ENCODE measurements at regions not wholly inside any gene's neighbourhood (a gene's known extent, or its start where the extent isn't known, plus 50 kb on each side); places are given as distances from the start of the nearest gene placed in this dataset.
"Not testable (repeated sequence)": the region's sequence is repeated elsewhere in the genome, so short reads cannot be mapped to it uniquely, and the experiment has no call there.

DNA sequence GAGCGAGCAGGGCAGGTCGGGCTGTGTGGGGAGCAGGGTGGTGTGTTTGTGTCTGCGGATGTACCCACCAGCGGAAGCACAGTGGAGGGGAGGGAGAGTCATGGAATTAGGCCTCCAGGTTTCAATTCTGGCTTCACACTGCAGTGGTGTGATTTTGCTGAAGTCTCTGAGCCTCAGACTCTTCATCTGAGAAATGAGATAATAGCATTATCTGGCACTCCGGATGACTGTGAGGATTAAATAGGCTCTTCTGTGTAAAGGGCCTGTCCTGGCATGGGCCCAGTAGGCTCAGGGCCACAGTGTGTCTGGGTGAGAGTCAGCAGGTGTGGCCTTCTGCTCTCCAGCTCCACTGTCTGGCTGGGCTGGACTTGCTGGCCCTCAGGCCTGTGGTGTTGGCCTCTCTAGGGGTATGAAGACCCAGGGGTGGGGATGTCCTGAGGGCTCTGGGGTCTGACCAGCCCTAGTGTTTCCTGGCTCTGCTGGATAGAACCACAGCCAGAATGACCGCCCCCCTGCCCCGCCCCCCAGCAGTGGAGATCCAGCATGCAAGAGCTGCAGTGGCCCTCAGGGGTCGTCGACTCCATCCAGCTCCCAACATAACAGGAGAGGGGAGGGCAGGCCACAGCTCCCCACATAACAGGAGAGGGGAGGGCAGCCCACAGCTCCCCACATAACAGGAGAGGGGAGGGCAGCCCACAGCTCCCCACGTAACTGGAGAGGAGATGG lies 178.6 kb downstream of the RPS24 start:
- DNase-seq, result peak; percentile 67

DNA sequence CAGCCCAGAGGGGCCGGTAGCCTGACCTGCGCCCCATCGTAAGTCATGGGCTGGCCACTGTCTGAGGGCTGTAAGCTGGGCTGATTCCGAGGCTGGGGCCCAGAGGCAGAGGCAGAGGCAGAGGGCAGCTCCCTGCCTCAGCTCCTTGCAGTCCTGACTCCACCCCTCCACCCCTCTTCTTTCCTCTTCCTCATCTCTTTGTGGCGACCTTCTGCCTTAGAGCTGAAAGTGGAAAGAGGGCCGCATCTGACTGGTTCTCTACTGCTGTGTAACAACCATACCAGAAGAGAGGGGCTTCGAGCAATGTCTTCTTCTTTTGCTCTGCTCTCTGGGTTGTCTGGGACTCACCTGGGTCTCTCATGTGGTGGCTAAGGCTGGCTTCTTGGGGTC lies 179.1 kb downstream of the RPS24 start:
- DNase-seq, result no peak

DNA sequence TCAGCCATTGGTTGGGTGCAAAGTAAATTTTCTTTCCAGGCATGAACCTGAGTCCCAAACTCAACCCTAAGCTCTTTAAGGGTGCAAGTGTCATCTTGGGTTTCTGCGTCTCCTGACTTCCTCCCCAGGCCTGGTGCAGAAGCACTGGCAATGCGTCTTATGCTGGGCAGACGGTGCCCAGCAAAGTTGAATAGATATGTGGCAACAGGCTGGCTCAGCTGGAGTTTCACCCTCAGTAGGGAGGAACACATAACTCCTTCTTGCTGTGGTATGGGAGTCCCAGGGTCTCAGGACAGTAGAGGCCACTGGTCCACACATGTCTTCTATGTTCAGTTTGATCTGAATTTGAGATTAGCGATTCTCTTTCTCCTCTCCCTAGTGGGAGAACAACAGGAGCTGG lies 181.3 kb downstream of the RPS24 start:
- DNase-seq, result no peak

DNA sequence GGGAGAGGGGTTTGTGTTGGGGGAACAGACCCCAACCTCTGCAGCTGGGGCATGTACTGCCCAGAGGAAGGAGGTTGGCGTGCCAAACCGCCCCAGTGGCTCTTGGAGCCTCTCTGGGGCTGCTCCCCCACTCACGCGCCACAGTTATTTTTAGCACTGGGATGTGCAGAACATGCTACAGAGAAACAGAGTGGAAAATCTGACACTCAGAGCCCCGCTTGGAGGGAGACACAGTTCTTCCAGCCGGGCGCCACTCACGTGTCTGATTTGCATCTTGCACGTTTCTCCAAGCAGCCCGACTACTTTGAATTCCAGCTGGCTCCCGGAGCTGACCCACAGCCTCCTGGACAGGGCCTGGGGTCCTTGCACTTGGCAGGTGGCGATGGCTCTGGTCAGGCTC lies 182.0 kb downstream of the RPS24 start:
- no peak for DNase-seq

DNA sequence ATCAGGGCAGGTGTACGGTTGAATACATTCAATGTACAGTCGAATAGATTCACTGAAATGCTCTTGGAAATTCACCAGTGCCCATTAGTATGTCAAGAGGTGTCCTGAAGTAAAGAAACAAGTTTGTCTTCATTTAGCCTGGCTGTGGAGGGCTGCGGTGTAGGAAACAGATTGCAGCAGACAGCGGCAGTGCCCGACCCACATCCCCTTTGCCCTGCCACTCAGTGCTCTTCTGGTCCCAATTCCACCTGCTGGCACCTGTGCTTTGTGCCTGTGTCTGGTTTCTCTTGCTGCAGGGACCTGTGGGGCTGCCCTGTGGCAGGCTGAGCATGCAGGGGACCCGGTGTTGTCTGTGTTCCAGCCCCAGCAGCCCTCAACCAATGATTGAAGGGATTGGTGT lies 183.7 kb downstream of the RPS24 start:
- no peak for DNase-seq

DNA sequence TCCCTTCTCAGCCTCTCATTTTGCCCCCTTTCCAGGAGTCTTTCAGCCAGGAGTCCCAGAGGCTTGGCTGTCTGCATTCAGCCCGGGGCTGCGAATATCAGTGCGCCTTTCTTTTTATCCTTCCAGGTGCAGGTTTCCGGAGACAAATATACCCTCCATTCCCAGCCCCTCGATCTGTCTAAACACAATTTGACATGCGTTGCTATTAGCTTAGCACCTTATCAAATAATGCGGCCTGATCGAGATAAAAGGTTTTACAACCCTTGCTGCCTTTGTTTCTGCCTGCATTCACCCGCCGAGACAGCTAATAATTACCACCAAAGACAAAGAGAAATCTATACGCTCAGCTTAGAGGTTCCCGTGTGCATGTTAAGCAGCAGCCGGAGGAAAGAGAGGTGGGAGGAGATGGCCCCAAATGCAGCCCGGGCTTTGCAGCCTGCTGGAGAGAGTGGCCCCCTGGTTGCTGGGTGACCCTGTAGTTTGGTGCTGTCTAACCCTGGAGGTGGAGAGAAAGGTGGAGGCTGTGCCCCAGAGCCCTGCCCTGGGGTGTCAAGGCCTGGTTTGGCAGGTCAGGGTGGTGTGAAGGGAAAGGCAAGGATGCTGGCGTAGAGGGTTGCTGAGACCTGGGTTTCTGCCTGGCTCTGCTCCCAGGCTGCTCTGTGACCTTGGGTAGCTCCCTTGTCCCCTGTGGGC lies 185.3 kb downstream of the RPS24 start:
- DNase-seq, result peak; percentile 73

DNA sequence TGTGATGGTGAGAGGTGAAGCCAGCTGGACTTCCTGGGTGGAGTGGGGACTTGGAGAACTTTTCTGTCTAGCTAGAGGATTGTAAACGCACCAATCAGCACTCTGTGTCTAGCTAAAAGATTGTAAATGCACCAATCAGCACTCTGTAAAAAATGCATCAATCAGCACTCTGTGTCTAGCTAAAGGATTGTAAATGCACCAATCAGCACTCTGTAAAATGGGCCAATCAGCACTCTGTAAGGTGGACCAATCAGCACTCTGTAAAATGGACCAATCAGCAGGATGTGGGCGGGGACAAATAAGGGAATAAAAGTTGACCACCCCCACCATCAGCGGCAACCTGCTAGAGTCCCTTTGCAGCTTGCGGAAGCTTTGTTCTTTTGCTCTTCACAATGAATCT lies 185.9 kb downstream of the RPS24 start:
- DNase-seq, result not testable (repeated sequence)

DNA sequence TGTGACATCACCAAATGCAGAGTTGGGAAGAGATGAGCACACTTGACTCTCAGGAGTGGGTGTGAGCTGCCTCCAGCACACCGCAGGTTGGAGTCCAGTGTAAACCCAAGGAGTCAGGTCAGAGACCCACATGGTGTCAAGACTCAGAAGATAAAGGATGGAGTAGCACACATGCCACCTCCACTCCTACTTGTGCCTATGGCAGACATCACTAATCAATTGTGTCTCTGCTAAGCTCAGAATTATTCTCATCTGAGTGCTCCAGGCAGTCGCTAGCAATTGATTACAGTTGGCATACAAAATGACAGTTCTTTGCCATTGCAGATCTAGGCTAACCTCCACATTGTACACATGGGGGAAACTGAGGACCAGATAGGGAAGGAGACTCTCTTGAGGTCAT lies 187.1 kb downstream of the RPS24 start:
- no peak for DNase-seq

DNA sequence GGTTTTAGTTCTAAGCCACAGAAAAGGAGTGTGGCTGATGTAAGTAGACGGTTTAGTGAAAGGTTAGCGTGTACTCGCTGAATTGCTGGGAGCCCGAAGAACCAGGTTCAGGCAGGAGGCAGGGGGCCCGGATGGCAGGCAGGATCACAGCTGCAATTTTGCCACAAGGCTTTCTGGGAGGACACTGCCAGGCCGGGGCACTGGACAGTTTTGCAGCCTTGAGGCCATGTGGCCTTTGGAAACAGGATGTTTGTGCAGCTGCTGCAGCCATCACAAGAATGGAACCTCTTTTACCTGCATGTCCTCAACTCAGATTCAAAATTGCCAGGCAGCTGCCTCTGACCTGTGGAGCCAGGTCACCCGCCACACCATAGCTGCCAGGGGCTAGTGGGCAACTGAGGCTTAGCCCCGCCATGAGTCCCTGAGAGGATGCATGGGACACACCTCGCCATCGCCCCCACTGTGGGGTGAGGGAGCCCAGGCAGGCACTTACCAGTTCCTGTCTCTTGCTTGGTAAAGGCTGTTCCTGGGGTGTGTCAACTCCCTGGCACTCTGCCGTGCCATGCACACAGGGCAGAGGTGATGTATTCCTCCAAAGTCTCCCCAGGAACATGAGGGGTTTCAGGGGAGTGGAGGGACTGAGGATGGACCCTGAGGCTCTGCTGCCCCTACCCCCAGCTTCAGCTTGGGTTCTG lies 188.6 kb downstream of the RPS24 start:
- DNase-seq, result no peak

DNA sequence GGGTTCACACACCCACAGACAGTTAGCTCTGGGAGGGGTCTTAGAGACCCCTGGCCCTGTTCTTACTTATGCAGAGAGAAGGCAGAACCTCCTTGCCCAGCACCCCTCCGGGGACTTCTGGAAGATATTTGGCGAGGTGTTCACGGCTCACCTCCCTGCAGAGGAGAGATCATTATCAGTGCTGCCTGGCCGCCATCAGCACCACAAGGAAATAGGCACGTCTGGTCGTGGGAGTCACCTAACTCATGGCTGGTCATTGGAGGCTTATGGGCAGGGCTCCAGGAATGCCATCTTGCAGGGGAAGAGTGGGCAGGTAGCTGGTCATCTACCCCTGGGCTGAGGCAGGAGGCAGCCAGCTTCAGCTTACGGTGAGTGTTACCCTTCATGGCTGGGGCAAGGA lies 189.4 kb downstream of the RPS24 start:
- no peak for DNase-seq

DNA sequence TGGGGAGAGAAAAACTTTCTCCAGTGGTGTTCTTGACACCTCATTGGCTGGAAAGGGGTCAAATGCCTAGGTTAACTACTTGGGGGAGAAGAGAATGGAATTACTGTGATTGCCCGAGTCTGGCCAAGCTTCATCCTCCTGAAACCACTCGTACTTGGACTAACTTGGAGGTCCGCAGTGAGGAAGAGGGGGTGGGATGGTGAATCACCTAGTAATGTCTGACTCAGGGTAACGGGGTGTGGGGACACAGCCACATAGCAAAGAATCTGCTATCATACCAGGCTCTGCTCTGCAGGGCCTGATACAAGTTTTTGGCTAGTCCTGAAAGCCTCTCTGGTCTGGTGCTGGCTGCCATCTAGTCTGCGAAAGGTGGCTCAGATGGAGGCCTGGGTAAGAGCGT lies 190.9 kb downstream of the RPS24 start:
- DNase-seq, result no peak

DNA sequence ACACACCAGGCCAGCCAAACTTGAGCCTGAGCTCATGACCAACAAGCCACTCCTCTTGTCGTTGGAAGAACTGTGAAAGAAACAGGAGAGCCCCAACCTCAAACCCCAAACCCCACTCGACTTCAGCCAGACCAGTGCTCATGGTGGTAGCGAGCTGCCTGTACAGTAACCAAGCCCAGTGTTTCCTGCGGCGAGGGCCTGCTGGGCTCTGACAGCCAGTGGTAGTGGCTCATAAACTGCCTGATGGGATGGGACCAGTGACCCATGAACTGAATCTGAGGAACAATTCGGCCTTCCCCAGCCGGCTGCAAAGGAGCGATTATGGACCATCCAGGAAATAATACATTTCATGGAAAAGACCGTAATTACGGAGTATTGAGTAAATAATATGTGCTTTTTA lies 191.9 kb downstream of the RPS24 start:
- no peak for DNase-seq

DNA sequence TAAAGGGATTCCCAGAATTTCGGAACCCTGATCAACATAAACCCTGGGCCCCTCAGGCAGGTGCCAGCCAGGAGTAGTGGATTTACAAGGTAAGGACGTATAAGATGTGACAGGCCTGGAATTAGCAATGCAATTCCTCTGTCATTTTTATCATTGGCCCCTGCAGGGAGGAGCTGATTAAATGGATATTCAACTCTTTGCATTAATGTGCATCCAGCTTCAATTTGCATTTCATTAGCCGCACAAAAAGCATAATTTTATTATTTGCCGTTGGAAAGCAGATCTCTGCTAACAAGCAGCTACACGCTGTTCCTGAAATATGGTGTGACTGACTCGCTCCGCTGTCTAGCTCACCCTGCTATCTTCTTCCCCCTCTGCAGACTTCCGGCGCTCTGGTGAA lies 195.8 kb downstream of the RPS24 start:
- DNase-seq, result no peak

DNA sequence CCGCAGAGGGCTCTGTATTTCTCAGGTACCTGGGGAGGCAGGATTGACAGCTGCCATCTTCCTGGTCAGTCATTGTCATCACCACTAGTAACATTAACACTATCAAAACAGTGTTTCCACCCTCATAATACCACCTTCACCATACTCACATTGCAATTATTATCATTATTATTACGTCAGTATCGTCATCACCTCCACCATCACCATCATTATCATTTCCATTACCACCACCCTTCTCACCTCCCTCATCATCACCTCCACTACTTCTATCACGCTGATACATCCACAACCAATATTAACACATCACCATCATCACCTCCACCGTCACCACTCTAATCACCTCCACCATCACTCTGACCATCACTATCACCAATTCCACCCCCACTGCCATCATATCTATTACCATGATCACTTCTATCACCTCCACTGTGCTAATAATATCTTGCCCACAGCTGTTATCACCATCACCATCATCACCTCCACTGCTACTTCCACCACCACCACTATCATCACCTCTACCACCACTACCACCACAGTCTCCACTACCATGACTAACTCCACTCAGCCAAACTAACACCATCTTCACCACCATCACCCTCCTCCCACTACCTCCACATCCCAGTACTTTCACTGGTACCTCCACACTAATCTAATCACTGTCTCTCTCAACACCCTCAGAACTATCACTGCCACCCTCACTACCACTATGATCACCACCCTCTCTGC lies 196.4 kb downstream of the RPS24 start:
- DNase-seq, result no peak

DNA sequence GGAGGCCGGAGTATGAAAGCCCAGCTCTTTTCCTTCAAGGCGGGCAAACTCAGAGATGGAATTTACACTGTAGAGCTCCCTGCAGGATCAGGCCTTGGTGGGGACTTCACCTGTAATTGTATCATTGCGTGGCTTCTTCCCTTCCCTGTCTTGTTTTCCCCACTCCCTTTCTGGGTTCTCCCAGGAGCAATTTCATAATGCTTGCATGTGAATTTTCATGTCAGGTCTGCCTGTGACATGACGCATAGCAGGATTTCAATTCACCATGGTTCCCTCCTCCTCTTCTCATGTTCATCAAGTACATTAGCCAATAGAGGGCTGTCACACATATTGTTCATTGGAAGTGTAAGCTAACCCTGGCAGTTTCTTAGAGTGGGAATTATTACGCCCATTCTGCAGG lies 197.7 kb downstream of the RPS24 start:
- DNase-seq, result no peak

DNA sequence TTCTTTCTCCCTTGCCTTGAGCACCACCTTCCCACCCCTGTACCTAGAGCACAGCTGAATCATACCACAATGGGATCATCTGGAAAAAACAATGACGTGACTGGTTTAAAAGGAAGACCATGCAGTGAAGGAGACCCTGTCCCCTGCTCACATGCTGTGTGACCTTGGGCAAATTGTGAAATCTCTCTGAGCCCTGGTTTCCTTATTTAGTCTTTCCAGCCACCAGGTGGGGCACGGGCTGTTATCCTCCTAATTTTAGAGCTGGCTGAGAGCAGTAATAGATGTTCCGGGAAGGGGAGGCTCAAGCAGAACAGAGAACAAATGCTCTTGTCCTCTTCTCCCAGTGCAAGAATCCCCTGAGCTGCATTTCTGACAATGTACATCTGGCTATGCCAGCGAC lies 198.3 kb downstream of the RPS24 start:
- no peak for DNase-seq

DNA sequence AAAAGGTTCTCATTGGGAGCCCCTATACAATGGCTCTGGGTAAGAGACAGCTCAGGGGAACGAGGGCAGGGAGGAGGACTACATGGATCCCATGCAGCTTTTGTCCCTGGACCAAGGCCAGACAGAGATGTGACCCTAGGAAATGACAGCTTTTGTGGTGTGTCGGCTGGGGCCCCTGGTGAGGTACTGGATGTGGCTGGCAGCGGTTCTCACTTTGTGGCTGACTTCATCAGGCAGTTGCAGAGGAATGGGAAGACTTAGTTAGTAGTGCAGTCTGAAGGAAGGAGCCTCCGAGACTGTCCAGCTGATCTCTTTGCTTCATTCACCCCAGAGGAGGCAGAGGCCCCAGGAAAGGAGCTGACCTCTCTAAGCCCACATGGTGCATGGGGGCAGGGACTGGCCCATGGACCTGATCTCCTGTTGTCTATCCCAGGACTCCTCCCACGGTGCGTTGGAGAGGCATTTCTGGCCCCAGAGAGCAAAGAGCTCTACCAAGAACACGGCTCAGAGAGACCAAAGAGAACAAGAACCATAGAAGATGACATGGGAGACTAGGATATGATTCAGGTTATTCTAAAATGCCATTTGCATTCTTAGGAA lies 202.9 kb downstream of the RPS24 start:
- no peak for DNase-seq

DNA sequence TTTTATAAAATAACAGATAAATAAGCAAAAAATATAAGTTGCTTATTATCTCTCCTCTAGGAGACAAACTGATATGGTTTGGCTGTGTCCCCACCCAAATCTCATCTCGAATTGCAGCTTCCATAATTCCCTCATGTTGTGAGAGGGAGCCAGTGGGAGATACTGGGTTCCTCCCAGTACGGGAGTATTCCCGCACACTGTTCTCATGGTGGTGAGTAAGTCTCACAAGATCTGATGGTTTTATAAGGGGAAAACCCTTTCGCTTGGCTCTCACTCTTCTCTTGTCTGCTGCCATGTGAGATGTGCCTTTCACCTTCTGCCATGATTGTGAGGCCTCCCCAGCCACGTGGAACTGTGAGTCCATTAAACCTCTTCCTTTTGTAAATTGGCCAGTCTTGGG lies 204.3 kb downstream of the RPS24 start:
- not testable (repeated sequence) for DNase-seq

DNA sequence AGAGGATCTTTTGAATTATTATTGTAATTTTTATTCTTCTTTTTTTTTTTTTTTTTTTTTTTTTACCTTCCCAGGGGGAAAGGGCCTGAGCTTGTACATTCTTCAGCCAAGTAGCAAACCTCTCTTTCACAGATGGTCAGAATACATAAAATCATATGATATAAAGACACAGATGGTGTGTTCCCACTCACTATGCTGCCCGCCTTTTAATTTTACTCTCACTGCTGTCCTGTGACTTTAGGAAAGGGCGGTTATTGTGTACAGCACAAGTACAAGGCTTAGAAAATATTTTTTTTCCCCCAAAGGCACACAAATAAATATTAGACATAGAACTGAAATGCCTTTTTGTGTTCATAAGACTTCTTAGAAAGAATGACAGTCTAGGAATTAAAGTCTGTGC lies 213.6 kb downstream of the RPS24 start:
- DNase-seq, result no peak

DNA sequence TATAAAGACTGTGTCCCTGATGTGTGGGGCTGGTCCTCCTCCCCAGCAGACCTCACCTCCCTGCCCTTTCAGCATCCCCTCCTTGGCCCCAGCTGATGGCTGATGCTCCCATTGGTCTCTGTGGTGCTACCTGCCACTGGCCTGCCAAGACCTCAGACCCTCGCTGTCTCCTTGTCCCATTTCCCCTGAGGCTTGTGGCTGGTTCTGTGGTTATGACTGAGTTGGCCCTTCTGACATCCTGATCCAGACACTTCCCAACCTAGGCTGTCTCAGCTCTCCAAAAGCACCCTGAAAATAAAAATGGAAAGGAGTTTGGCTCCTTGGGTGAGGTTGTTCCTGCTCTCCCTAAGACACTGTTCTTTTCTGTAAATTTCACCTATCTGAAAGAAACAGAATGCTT lies 214.2 kb downstream of the RPS24 start:
- DNase-seq, result no peak

DNA sequence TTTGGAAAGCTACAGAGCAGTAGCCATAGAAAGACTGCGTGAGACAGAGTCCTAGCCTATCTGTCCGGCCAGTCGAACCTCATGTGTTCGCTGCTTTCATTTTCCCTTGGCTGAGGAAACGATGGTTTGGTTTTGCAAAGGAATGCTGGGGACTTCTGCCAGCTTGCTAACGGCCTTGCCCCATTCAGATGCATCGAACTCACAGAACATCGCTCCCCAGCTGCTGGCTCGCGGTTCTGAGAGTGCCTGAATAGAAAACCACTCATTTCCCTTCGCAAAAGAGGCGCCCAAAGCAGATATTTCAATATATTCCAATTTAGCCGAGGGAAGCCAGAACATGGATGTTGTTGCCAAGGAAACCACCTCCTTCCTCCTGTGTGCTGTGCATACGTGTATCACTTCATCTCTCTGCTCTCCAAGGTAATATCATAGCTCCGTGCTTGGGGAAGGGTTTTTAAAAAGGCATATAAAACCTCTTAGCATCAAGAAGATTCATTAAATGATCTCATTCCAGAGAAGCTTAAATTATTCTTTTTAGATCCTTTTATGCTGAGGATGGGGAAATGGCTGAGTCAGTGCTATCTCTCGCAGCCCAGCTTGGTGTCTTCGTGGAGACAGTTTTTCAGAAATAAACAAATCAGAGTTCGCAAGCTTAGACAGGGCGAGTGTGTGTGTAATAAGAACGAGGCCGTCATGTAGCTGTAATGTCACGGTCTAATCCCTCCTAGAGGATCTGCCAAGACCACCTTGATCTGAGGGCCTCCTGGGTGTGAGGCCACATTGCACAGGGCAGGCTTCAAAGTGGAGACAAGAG lies 215.2 kb downstream of the RPS24 start:
- no peak for DNase-seq

DNA sequence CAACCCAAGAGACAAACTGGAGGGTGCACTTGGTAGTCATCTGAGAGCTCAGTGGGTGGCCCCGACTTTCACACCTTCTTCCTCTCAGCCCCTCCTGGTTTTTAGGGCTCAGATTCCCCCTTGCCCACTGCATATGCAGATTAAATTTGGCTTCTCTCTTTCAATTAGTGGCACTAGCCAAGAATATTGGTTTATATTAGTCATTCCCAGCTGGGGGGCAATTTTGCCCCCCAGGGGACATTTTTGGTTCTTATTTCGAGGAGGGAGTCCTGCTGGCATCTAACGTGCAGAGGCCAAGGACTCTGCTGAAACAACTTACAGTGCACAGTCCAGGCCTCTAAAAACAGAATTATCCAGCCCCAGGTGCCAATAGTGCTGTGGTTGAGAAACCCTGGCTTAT lies 216.0 kb downstream of the RPS24 start:
- DNase-seq, result no peak
